ENCODE measurements at regions not wholly inside any gene's neighbourhood (a gene's known extent, or its start where the extent isn't known, plus 50 kb on each side); places are given as distances from the start of the nearest gene placed in this dataset.
A peak's percentile ranks its signal among the peaks of the same experiment; 100 is the strongest.

DNA sequence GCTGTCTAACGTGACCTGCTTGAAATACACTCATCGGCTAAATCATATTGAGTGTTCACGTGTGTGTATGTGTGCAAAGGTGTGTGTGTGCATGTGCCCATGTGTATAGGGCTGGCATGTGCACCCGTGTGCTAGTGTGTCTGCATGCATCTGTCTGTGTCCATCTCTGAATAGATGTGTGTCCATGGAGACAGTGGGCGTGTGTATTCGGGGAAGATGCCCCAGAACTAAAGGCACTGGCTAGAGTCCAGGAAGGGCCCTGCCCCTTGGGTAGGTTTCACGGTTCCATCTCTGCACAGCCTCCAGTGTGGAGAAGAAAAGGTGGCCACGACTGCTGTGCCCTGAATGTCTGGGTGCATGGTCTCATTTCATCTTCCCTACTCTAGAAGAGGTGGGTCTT is 220.3 kb downstream of the MN1 start:
- H3K27me3 ChIP-seq (ENCODE audit: control insufficient read depth, insufficient read depth, low read length), result no peaks in the 10 kb centered on the region
- DNase-seq, result no peak
- no peaks in the 10 kb centered on the region for H3K36me3 ChIP-seq (replicated peaks; ENCODE audit: control insufficient read depth, insufficient read depth, low read length)
- H3K4me3 ChIP-seq (ENCODE audit: insufficient read depth, low read depth, low read length), result no peak overlapping the region

DNA sequence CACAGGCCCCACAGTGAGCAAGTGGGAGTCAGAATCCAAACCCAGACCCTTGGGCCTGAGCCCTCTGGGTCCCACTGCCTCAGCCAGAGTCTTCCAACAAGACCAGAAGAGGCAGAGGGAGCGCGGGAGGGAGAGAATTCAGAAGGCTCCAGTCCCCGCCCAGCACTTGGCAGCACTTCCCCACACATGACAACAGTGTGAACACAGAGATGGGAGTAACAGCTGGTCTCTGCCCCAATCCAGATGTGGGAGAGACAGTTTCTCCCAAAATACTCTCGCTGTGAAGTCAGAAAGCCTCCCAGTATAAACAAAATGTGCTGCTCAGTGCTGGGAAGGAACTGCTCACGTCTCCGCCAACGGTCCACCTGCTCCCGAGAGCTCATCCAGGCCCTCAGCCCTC is 219.9 kb downstream of the MN1 start:
- no peaks in the 10 kb centered on the region for H3K36me3 ChIP-seq (replicated peaks; ENCODE audit: control insufficient read depth, insufficient read depth, low read length)
- H3K27me3 ChIP-seq (ENCODE audit: control insufficient read depth, insufficient read depth, low read length), result no peaks in the 10 kb centered on the region
- H3K4me3 ChIP-seq (ENCODE audit: insufficient read depth, low read depth, low read length), result no peak overlapping the region
- DNase-seq, result no peak

DNA sequence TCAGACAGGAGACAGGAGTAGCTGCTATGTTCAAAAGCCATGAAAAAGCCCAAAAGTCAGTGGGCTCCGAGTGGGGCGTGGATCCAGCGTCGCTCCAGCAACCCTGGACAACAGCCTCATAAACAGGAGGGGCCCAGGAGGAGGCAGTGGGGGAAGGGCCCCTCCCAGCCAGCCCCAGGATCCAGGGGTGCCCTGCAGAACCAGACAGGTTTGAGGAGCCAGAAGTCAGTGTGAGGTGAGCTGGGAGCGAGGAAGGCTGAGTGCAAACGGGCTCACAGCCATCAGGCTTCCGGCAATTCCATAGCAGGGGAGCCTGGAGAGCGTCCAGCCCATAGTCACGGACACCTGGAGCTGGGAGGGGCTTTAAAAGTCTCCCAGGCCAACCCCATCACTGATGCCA is 217.7 kb downstream of the MN1 start:
- Histone ChIP-seq H3K36me3 (replicated peaks; ENCODE audit: control insufficient read depth, insufficient read depth, low read length) (no peaks in the 10 kb centered on the region), H3K27me3 (ENCODE audit: control insufficient read depth, insufficient read depth, low read length) (no peaks in the 10 kb centered on the region), H3K4me3 (ENCODE audit: insufficient read depth, low read depth, low read length) (no peak overlapping the region)
- no peak for DNase-seq

DNA sequence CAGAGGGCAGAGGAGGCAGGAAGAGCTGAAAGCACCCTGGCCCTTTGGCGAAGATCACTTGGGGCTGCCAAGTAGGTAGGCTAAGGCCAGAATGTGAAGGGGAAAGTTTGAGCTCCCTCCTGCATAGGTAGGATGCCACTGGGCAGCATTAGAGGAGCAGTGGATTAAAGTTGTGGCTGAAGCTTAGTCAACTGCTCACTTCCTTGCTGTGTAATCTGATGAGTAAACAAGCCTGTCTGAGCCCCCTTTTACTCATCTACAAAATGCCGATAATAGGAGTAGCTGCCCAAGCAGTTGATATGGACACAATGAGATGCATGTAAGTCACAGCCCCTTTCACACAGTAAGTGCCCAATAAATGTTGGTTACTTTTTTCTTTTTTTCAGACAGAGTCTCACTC is 216.4 kb downstream of the MN1 start:
- Histone ChIP-seq H3K4me3 (ENCODE audit: insufficient read depth, low read depth, low read length) (no peak overlapping the region), H3K27me3 (ENCODE audit: control insufficient read depth, insufficient read depth, low read length) (no peaks in the 10 kb centered on the region), H3K36me3 (replicated peaks; ENCODE audit: control insufficient read depth, insufficient read depth, low read length) (no peaks in the 10 kb centered on the region)
- DNase-seq, result no peak

DNA sequence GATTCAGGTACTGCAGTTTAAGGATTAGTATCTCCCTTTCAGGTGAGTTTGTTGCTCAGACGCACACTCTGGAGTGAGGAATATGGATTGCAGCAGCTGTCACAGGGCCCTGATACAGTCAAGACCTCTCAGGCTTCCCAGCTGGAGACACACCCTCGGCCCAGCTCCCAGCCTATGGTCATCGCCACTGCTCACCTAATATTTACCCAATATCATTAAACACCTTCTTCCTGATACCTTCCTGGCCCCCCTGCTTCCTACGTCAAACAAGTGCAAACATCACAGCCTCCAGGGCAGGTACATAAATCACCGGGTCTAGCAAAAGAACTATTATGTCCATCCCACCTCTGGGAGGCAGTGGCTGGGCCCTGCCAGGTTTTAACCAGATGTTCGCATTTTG is 213.3 kb downstream of the MN1 start:
- no peak overlapping the region for H3K4me3 ChIP-seq (ENCODE audit: insufficient read depth, low read depth, low read length)
- no peaks in the 10 kb centered on the region for H3K27me3 ChIP-seq (ENCODE audit: control insufficient read depth, insufficient read depth, low read length)
- no peak for DNase-seq
- H3K36me3 ChIP-seq (replicated peaks; ENCODE audit: control insufficient read depth, insufficient read depth, low read length), result no peaks in the 10 kb centered on the region

DNA sequence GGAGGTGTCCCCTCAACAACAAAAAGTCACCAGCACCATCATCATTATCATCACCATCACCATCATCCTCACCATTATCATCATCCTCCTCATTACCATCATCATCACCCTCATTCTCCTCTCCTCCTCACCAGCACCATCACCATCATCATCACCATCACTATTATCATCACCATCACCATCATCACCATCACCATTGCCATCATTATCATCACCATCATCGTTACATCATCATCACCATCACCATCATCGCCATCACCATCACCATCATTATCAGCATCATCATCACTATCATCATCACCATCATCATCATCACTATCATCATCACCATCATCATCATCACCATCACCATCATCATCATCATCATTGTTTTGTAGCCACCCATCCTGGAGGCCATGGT is 212.6 kb downstream of the MN1 start:
- no peak overlapping the region for H3K4me3 ChIP-seq (ENCODE audit: insufficient read depth, low read depth, low read length)
- H3K27me3 ChIP-seq (ENCODE audit: control insufficient read depth, insufficient read depth, low read length), result no peaks in the 10 kb centered on the region
- H3K36me3 ChIP-seq (replicated peaks; ENCODE audit: control insufficient read depth, insufficient read depth, low read length), result no peaks in the 10 kb centered on the region
- no peak for DNase-seq

DNA sequence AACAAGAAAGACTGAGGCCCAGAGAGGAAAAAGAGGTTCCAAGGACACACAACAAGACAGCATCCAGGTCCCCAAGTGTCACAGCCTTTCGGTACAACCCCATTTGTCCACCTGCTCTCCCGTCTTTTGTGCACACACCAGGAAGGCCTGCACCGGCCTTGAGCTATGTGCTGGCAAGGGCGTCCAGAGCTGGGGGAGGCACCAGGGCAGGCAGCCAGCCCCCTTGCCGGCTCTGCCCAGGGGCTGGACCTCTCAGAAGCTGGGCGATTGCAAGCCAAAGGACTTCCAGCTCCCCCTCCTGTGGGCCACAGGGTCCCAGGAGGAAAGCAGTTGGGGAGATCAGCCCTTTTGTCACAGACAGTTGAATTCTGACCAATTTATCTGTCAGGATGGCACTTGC is 210.5 kb downstream of the MN1 start:
- no peak for DNase-seq
- Histone ChIP-seq H3K36me3 (replicated peaks; ENCODE audit: control insufficient read depth, insufficient read depth, low read length) (no peaks in the 10 kb centered on the region), H3K4me3 (ENCODE audit: insufficient read depth, low read depth, low read length) (no peak overlapping the region), H3K27me3 (ENCODE audit: control insufficient read depth, insufficient read depth, low read length) (no peaks in the 10 kb centered on the region)

DNA sequence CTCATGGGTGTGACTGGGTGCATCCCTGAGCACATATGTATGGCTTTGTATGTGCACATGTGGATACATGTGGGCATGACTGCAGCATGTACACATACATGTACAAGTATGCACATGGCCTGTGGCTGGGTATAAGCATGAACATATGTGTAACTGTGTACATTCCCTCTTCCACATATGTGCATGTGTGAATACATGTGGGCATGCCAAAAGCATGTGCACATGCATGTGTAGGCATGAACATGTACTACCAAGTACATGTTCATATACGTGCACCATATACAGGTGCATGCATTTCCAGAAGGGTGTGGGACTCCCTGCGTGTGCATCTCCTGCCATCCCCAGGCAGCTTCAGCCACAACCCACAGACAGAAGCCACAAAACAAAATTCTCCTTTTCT is 208.2 kb downstream of the MN1 start:
- Histone ChIP-seq H3K36me3 (replicated peaks; ENCODE audit: control insufficient read depth, insufficient read depth, low read length) (no peaks in the 10 kb centered on the region), H3K4me3 (ENCODE audit: insufficient read depth, low read depth, low read length) (no peak overlapping the region), H3K27me3 (ENCODE audit: control insufficient read depth, insufficient read depth, low read length) (no peaks in the 10 kb centered on the region)
- no peak for DNase-seq

DNA sequence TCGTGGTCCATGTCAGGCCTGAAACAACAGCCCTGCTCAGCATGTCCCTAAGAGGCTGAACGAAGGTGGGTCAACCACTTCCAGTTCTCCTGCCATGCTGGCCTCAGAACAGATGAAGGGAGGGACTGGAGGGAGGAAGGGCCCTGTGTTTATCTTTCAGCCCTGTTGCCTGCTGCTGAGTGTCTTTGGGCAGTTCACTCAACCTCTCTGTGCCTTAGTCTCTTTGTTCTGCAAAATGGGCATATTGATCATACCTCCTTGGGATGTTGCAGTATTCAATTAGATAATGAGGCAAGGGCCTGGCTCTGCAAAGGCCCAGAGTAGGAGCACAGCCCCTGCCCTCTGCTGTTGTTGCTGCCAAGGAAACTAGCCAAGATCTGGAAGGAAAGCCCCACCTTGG is 207.5 kb downstream of the MN1 start:
- DNase-seq, result no peak
- Histone ChIP-seq H3K27me3 (ENCODE audit: control insufficient read depth, insufficient read depth, low read length) (no peaks in the 10 kb centered on the region), H3K36me3 (replicated peaks; ENCODE audit: control insufficient read depth, insufficient read depth, low read length) (no peaks in the 10 kb centered on the region), H3K4me3 (ENCODE audit: insufficient read depth, low read depth, low read length) (no peak overlapping the region)

DNA sequence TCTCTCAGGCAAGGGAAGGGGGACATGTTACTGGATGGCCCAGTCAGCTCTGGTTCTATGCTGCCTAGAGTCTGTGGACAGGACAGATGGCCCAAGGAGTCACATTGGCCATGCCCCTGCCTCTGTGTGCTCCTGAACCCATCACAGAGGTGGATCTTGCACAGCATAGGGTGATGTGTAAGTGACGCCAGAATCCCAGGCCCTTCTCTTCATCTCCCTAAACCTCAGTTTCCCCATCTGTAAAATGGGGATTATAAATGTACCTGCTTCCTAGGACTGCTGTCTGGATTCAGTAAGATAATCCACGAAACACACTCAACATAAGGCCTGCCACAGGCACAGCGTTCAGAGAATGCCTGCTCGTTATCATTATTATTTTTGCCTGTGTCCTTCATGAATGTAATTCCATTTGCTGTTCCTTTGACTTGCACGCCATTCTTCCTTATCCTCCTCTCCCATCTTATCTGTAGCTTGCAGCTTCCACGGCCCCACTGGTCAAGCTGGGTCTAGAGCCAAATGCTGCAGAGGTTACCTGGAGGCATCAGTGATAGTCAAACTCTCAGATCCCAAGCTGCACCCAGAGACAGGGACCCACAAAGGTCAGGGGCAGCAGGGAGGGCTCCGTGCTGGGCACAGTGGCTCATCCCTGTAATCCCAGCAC is 207.0 kb downstream of the MN1 start:
- no peak for DNase-seq
- H3K27me3 ChIP-seq (ENCODE audit: control insufficient read depth, insufficient read depth, low read length), result no peaks in the 10 kb centered on the region
- no peak overlapping the region for H3K4me3 ChIP-seq (ENCODE audit: insufficient read depth, low read depth, low read length)
- H3K36me3 ChIP-seq (replicated peaks; ENCODE audit: control insufficient read depth, insufficient read depth, low read length), result no peaks in the 10 kb centered on the region

DNA sequence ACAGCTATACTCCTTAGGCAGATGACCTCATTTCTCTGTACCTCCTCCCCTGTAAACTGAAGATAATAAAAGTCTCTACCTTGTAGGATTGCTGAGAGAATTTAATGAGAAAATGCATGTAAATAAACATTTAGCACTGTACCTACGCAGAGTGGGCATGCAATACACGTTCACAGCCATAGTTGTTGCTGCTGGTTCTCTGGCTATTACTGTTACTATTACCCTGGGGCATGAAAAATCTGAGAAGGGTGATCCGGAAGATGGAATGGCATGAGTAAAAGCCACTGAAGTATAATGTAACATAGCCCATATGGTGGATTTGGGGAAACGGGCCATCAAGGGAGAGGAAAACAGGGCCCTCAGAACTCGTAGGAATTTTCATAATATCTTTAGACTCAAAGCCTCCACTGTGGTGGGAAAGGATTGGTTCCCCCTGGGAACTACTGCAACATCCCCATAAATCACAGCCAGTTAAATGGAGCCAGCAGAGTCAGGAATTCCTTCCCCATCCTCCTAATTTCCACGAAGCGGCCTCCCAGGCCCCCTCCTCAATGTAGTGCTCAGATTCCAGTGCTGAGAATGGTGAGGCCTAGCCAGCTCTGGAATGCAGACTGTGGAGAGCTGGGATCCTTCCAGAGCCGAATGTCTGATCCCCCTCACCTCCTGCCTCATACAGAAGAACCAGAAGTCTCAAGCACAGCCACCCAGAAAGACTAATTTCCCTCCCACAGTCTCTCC is 205.3 kb downstream of the MN1 start:
- no peak overlapping the region for H3K4me3 ChIP-seq (ENCODE audit: insufficient read depth, low read depth, low read length)
- H3K27me3 ChIP-seq (ENCODE audit: control insufficient read depth, insufficient read depth, low read length), result no peaks in the 10 kb centered on the region
- no peaks in the 10 kb centered on the region for H3K36me3 ChIP-seq (replicated peaks; ENCODE audit: control insufficient read depth, insufficient read depth, low read length)
- DNase-seq, result no peak

DNA sequence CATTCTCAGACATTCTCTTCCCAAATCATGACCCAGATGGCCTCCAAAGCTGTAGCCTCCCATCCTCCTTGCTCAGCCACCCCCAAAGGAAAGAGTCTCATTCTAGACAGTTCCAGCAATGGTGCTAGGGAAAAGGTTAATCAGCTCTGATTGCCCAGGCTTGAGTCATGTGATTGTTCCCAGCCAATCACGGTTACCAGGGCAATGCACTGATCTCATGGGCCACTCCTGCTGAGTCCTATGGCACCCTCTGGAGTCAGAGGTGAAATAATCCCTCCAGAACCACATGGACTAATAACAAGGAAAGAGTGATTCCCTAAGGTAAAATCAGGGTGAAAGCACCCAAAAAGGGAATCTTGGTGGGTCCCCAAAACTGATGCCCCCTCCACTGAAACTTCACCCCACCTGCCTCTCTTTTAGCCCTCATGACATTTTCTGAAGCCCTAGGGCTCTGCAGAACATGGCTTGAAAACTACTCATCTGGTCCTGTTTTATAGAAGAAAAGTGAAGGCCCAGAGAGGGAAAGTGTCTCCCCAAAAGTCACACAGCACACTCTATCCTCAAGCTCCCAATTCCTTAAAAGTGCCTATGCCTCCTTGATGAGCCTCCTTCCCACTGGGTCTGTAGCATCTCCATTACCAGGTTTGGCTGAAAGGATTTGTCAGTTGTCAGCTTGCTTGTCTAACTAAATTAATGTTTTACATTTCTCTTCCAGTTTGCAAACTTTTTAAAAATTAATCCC is 203.7 kb downstream of the MN1 start:
- peak; percentile 66 for DNase-seq
- Histone ChIP-seq H3K36me3 (replicated peaks; ENCODE audit: control insufficient read depth, insufficient read depth, low read length) (no peaks in the 10 kb centered on the region), H3K27me3 (ENCODE audit: control insufficient read depth, insufficient read depth, low read length) (no peaks in the 10 kb centered on the region), H3K4me3 (ENCODE audit: insufficient read depth, low read depth, low read length) (no peak overlapping the region)

DNA sequence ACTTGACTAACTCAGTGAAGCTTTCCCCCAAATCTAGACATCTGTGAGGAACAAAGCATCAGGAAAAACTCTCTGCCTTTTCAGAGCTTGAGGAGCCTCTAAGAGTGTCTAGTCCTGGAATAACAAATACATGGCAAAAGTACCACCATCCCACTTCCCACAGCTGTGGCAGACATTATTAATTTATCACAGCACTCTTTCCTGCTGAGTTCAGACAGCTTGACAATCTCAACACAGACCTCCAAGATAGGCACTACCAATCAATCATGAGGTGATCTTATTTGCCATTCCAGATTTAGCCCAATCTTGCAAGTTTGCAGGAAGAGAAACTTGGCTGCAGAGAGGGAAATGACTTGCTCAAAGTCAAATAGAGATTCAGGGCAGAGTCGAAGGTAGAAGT is 202.8 kb downstream of the MN1 start:
- no peak for DNase-seq
- no peaks in the 10 kb centered on the region for H3K27me3 ChIP-seq (ENCODE audit: control insufficient read depth, insufficient read depth, low read length)
- H3K4me3 ChIP-seq (ENCODE audit: insufficient read depth, low read depth, low read length), result no peak overlapping the region
- no peaks in the 10 kb centered on the region for H3K36me3 ChIP-seq (replicated peaks; ENCODE audit: control insufficient read depth, insufficient read depth, low read length)

DNA sequence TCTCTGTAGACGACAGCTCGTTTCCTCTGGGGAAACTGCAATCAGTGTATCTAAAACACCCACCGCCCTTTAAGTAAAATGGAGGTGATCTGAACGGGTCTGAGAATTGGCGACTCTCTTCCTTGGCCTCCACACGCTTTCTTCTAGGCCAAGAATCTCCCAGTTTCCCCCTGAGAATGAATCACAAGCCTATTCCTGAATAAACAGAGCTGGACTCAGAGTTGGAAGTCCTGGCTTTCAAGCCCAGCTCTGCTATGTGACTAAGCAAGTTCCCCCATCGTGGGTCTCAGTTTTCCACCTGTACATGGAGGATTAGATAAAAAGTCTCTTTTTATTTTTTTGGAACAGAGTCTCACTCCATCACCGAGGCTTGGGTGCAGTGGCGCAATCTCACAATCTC is 200.4 kb downstream of the MN1 start:
- no peak overlapping the region for H3K4me3 ChIP-seq (ENCODE audit: insufficient read depth, low read depth, low read length)
- H3K36me3 ChIP-seq (replicated peaks; ENCODE audit: control insufficient read depth, insufficient read depth, low read length), result no peaks in the 10 kb centered on the region
- no peaks in the 10 kb centered on the region; the same call in 1 of the 2 replicates for H3K27me3 ChIP-seq (ENCODE audit: control insufficient read depth, insufficient read depth, low read length)
- no peak for DNase-seq

DNA sequence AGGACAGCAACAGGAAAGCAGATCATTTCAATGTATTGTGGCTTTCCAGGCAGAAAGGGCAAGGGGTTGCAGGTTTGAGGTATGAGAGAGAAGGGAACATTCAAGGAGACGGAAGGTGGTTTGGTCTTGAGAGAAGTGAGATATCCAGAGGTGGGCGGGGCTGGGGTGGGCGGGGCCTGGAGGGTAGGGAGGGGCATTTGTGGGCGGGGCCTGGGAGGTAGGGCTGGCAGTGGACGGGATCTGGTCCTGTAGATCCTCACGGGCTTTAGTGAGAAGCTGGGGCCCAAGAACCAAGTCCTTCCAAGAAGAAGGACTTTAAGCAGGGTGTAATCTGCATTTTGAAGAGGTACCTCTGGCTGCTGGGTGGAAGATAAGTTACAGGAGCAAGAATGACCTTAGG is 199.2 kb downstream of the MN1 start:
- DNase-seq, result peak; percentile 96
- H3K27me3 ChIP-seq (ENCODE audit: control insufficient read depth, insufficient read depth, low read length), result no peaks in the 10 kb centered on the region; the same call in 1 of the 2 replicates
- no peaks in the 10 kb centered on the region for H3K36me3 ChIP-seq (replicated peaks; ENCODE audit: control insufficient read depth, insufficient read depth, low read length)
- H3K4me3 ChIP-seq (ENCODE audit: insufficient read depth, low read depth, low read length), result no peak overlapping the region

All from H7 (cell line).